Pons (tissue), 1 donor: ENCODE measurements at regions not wholly inside any gene's neighbourhood (a gene's known extent, or its start where the extent isn't known, plus 50 kb on each side); places are given as distances from the start of the nearest gene placed in this dataset.
"Not testable (repeated sequence)": the region's sequence is repeated elsewhere in the genome, so short reads cannot be mapped to it uniquely, and the experiment has no call there.

Experiments used
- DNase-seq: peaks from one replicate; pipeline ENCODE4 v3.0.0-alpha.2; 2016; ENCODE audit warnings: low spot score

- no peak for DNase-seq
These were observed 50.8 kb upstream of the CTNNA1 start for GRCh38 chr5:138702166-138703077.

GRCh38 chr5:138701678-138702077, 51.5 kb upstream of the CTNNA1 start:
- DNase-seq: no peak

DNA sequence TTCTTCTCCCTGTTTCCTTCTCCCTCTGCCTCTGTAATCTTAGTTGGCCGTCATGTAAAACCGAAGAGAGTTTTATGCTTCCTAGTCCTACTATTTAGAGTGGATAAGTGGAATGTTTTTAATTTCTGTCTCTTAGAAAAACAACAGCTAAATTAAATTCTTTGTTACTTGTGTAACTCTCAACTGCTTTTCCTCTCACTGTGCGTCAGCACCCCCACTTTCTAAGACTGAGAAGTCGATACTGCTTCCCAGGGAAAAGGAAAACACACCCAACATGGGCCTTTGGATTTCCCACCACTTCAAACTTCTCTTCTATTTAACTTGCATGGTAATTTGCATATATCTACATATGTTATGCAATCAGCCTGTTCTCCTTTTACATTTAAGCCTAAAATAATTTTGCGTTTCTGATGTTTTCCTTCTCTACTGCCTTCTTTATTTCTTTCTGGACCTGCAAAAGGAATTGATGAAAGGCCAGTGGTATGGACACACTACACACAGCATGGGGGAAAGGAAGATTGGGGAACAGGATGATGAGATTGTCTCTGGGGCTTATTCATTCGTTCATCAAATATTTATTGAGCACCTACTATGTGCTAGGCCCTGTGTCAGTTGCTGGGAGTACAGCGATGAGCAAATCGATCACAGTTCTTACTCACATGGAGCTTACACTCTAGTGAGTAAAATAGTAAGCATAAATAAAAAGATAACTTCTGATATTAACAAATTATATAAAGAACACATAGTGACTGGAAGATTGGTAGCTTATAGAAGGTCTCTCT, 52.5 kb upstream of the CTNNA1 start:
- no peak for DNase-seq

- no peak for DNase-seq
These were observed 53.7 kb upstream of the CTNNA1 start for GRCh38 chr5:138699482-138699881.

GRCh38 chr5:138698713-138699112, 54.5 kb upstream of the CTNNA1 start:
- no peak for DNase-seq

DNA sequence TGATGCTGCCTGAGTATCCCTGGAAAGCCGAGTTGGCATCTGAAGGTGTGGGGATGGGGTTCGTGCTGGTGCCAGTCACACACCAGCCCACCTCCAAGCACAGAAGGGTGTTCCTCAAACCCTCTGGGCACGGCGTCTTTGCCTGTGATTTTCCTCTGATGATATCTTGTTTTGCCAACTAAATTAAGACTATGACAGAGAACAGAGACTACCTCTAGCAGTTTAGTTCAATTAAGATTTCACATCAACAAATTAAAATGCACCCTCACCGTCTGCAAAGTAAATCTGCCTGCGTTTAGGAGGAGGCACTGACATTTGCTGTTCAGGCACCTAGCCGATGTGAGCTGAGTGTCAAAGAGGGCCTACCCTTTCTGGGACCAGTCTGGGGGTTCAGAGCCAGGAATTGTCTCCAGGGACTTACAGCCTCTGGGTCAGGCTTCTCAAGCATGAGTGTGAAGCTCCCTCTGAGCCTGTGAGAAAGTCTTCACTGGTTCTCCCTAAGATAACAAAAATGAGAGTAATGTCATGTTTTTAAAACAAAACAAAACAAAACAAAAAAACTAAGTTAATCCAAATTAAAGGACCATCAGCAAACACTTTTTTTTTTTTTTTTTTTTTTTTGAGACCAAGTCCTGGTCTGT, 55.4 kb upstream of the CTNNA1 start:
- no peak for DNase-seq

DNA sequence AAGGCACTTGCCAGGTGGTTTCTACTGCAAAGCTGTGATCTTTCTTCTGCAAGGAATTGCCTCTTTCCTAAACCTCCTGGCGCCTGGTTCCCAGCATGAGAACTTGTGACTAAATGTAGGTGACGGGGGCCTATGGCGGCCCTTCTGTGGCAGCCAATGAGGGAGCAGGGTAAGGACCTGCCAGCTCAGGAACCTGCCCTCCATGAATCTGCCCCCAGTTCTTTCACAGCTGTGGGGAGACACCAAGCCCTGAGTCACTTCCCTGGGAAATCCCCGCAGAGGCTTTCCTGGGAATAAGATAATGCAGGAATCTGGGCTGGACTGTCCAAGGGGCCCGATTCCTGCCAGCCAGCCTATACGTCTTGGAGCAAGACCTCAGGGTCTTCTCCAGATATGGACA, 56.7 kb upstream of the CTNNA1 start:
- no peak for DNase-seq

DNA sequence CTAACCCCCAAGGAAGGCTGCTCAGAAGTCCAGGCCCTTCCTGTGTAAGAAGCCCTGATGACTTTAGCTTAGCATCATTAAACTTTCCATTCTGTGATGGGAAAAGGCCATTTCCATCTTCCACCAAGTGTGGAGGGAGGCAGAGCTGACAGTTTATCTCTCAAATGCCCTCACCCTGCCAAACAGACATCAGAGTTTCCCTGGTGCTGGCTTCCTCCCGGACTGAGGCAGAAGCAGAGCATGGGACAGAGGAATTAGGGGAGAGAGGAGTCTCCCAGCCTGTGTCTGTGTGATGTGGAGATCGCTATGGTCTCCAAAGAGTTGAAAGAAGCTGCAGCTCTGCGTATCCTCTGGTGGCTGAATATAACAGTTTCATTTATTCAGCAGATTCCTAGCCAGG, 57.4 kb upstream of the CTNNA1 start:
- no peak for DNase-seq

DNA sequence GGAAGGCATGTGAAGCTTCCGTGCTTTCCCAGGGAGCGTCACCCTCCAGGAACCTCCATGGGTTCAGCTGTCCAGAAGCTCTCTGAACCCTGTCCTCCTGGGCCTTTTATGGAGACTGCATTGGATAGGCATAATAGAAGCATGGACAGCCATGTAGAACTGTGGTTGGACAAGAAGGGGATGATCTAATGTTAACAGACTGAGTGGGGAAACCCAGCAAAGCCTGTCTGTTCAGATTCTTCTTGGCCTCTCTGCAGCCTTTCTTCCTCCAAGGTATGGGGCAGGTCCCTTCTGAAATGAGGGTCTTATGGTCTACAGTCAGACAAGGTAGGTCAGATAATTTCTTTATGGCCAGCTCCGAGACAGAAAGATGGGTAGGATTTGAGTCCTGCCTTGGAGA, 59.1 kb upstream of the CTNNA1 start:
- DNase-seq: no peak

GRCh38 chr5:138692370-138692769, 60.9 kb upstream of the CTNNA1 start:
- DNase-seq: no peak

GRCh38 chr5:138686668-138687067, 66.6 kb upstream of the CTNNA1 start:
- DNase-seq: no peak

DNA sequence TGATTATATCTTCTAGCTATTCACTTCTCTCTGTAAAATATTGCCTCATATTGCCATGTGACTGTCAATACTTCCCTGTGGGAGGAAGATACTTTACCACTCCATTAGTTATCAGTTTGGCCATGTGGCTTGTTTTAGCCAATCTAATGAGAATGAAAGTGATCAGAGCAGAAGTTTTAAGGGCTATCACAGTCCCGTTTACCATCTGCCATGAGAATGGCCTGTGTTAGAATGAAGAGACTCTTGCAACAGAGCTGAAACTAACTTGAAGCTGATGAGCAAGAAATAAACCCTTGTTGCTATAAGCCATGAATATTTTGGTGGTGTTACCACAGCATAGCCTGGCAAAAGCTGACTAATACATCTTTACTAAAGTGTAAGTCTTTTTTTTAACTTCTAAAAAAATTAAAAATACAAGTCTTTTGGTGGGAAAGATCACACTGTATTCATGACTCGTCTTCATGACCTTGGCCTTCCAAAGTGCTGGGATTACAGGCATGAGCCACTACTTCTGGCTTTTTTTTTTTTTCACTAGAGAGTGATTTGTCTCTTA, 68.0 kb upstream of the CTNNA1 start:
- DNase-seq: no peak

GRCh38 chr5:138682462-138682861, 70.8 kb upstream of the CTNNA1 start:
- DNase-seq: not testable (repeated sequence)

GRCh38 chr5:138678826-138679225, 74.4 kb upstream of the CTNNA1 start:
- not testable (repeated sequence) for DNase-seq

GRCh38 chr5:138677782-138678181, 75.4 kb upstream of the CTNNA1 start:
- no peak for DNase-seq

DNA sequence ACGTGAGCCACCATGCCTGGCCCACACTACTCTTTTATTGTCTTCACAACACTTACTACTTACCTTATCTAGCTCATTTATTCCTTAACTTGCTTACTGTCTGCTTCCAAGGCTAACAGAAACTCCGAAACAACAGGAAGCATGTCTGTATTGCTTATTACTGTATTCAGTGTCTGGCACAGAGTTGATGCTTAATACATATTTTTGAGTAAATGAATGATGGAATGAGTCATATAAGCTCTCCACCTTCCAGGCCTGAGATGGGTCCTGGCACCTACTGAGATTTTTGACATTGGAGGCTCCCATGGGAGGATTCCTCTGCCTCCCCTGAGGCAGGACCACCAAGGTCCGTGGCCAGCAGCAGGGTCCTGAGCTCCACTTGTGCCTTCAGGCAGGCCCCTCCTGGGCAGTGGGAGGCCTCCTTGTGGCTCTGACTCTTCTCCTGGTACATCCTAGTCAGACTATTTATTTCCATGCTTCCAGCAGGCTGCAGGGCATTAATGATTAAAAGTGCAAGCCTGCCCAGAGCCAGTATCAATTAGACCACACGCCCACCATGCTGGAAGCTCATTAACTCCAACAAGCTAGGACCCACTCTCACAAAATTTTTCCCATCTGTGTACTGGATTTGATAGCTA, 76.5 kb upstream of the CTNNA1 start:
- DNase-seq: no peak

DNA sequence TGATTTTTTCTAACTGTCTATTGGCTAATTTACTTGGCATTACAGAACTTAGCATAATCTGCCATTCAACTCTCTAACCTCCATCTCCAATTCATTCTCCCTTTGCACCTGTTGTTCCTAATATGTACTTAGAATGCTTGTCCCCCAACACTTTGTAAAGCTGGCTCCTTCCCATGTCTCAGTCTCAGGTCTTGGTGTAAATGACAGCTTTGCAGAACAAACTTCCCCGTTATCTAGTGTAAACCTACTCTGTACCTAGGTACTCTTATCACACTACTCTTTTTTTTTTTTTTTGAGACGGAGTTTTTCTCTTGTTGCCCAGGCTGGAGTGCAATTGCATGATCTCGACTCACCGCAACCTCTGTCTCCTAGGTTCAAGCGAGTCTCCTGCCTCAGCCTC, 77.2 kb upstream of the CTNNA1 start:
- DNase-seq: no peak

GRCh38 chr5:138668451-138669380, 84.5 kb upstream of the CTNNA1 start:
- no peak for DNase-seq

GRCh38 chr5:138667782-138668331, 85.4 kb upstream of the CTNNA1 start:
- not testable (repeated sequence) for DNase-seq

- no peak for DNase-seq
These were observed 86.9 kb upstream of the CTNNA1 start for GRCh38 chr5:138666226-138666742.
